GM23338 (cell line): ENCODE measurements at regions not wholly inside any gene's neighbourhood (a gene's known extent, or its start where the extent isn't known, plus 50 kb on each side); places are given as distances from the start of the nearest gene placed in this dataset.

Experiments used
- ATAC-seq: fragments of 200-7000 bp; cut with Tn5 transposase; 3 replicates; pipeline ENCODE4 v1.9.1; 2020
- DNase-seq: peaks from one replicate; pipeline ENCODE4 v3.0.0-alpha.2; 2015; ENCODE audit warnings: low spot score
- H2AFZ ChIP-seq: fragments of 200-600 bp; sonication (generic); 2 replicates; pipeline ENCODE4 v1.8.0; 2016; ENCODE audit warnings: antibody characterized with exemption, mild to moderate bottlenecking, moderate library complexity
- H3F3A ChIP-seq: fragments of 200-600 bp; sonication (generic); replicated peaks from 2 replicates; pipeline ENCODE4 v1.8.0; 2017; ENCODE audit warnings: antibody characterized with exemption, mixed run types, low read depth
- H3K27ac ChIP-seq: fragments of 200-600 bp; sonication (generic); 2 replicates; pipeline ENCODE4 v1.6.1; 2016; ENCODE audit warnings: low read depth
- H3K27me3 ChIP-seq: fragments of 200-600 bp; sonication (generic); 2 replicates; pipeline ENCODE4 v1.8.0; 2016; ENCODE audit warnings: mild to moderate bottlenecking, mixed run types, moderate library complexity; ENCODE audit not compliant: insufficient read depth
- H3K36me3 ChIP-seq: fragments of 200-600 bp; sonication (generic); 2 replicates; pipeline ENCODE4 v1.8.0; 2016; ENCODE audit warnings: mild to moderate bottlenecking; ENCODE audit not compliant: insufficient read depth
- H3K4me1 ChIP-seq: fragments of 200-600 bp; sonication (generic); 2 replicates; pipeline ENCODE4 v1.8.0; 2016; ENCODE audit warnings: mild to moderate bottlenecking, moderate library complexity; ENCODE audit not compliant: insufficient read depth
- H3K4me2 ChIP-seq: fragments of 200-600 bp; sonication (generic); 2 replicates; pipeline ENCODE4 v1.7.1; 2017; ENCODE audit warnings: mixed run types
- H3K4me3 ChIP-seq: fragments of 200-600 bp; sonication (generic); 2 replicates; pipeline ENCODE4 v1.6.1; 2016; ENCODE audit warnings: mixed run types
- H3K79me2 ChIP-seq: fragments of 200-600 bp; sonication (generic); replicated peaks from 2 replicates; pipeline ENCODE4 v1.8.0; 2017; ENCODE audit warnings: mild to moderate bottlenecking; ENCODE audit not compliant: insufficient read depth
- H3K9me2 ChIP-seq: fragments of 200-600 bp; sonication (generic); 2 replicates; pipeline ENCODE4 v1.8.0; 2017; ENCODE audit not compliant: insufficient read depth
- H4K20me1 ChIP-seq: fragments of 200-600 bp; sonication (generic); replicated peaks from 2 replicates; pipeline ENCODE4 v1.8.0; 2017; ENCODE audit warnings: mild to moderate bottlenecking; ENCODE audit not compliant: insufficient read depth
- H3K27ac Mint-ChIP-seq: 2 replicates; pipeline ENCODE4 v1.8.0; 2020; ENCODE audit warnings: inconsistent platforms, mild to moderate bottlenecking, moderate library complexity, mixed read lengths
- H3K27me3 Mint-ChIP-seq: 3 replicates; pipeline ENCODE4 v1.8.0; 2022; ENCODE audit warnings: low read depth, mild to moderate bottlenecking, moderate library complexity, mixed read lengths, inconsistent platforms; ENCODE audit not compliant: insufficient read depth, poor library complexity
- H3K36me3 Mint-ChIP-seq: 3 replicates; pipeline ENCODE4 v1.8.0; 2021; ENCODE audit warnings: low read depth, mild to moderate bottlenecking, inconsistent platforms, moderate library complexity, mixed read lengths
- H3K4me1 Mint-ChIP-seq: 3 replicates; pipeline ENCODE4 v1.8.0; 2020; ENCODE audit warnings: mild to moderate bottlenecking, inconsistent platforms, mixed read lengths
- H3K4me3 Mint-ChIP-seq: 3 replicates; pipeline ENCODE4 v1.8.0; 2021; ENCODE audit warnings: moderate library complexity, mild to moderate bottlenecking, inconsistent platforms, mixed read lengths
- H3K9me3 Mint-ChIP-seq: 3 replicates; pipeline ENCODE4 v1.8.0; 2020; ENCODE audit warnings: moderate library complexity, mild to moderate bottlenecking, inconsistent platforms, mixed read lengths
- ETS1 ChIP-seq: IDR thresholded peaks from 2 replicates; pipeline ENCODE4 v1.6.1; 2016; ENCODE audit warnings: antibody characterized with exemption
- EZH2 ChIP-seq: fragments of 200-600 bp; sonication (generic); IDR thresholded peaks from one replicate; pipeline ENCODE4 v1.8.0; 2017; ENCODE audit warnings: antibody characterized with exemption, mild to moderate bottlenecking, low read depth; ENCODE audit not compliant: unreplicated experiment
- EZH2phosphoT487 ChIP-seq: fragments of 200-600 bp; sonication (generic); IDR thresholded peaks from one replicate; pipeline ENCODE4 v1.8.1; 2018; ENCODE audit warnings: antibody characterized with exemption; ENCODE audit not compliant: unreplicated experiment
- POLR2AphosphoS5 ChIP-seq: IDR thresholded peaks from 2 replicates; pipeline ENCODE4 v1.6.1; 2016; ENCODE audit warnings: antibody characterized with exemption, low read depth
- STAT1 ChIP-seq: IDR thresholded peaks from one replicate; pipeline ENCODE4 v1.6.1; 2016; ENCODE audit warnings: antibody characterized with exemption; ENCODE audit not compliant: unreplicated experiment
- ZNF462 ChIP-seq: fragments of 250-450 bp; sonication (Bioruptor Pico); IDR thresholded peaks from 2 replicates; pipeline ENCODE4 v1.5.0; 2020; ENCODE audit warnings: mild to moderate bottlenecking, moderate library complexity

- TF ChIP-seq ZNF462 (CRISPR knock-in tag) (no peak), POLR2AphosphoS5 (no peak), EZH2 (no peak), ETS1 (no peak), EZH2phosphoT487 (no peak)
Observed at GRCh38 chr4:152162331-152162697, 373.6 kb downstream of the FBXW7 start (continued).

GRCh38 chr4:152161676-152162330 lies 374.1 kb downstream of the FBXW7 start:
- Mint-ChIP-seq H3K4me3 (no peak overlapping the region), H3K27ac (no peak overlapping the region), H3K9me3 (peaks cover 3% of the 10 kb centered on the region; the same call in 1 of the 3 replicates), H3K27me3 (peaks cover 5% of the 10 kb centered on the region), H3K4me1 (peaks cover 41% of the 10 kb centered on the region), H3K36me3 (no peaks in the 10 kb centered on the region)
- no peaks in the 10 kb centered on the region for H4K20me1 ChIP-seq
- H3K27ac ChIP-seq = no peak overlapping the region
- ATAC-seq = no peak
- H3K27me3 ChIP-seq = no peaks in the 10 kb centered on the region
- H3F3A ChIP-seq = no peaks in the 10 kb centered on the region
- peaks cover 21% of the 10 kb centered on the region for H3K4me1 ChIP-seq
- H3K79me2 ChIP-seq = no peaks in the 10 kb centered on the region
- no peak overlapping the region for H3K4me2 ChIP-seq
- DNase-seq = no peak
- H3K9me2 ChIP-seq = peaks cover 4% of the 10 kb centered on the region; the same call in 1 of the 2 replicates
- no peaks in the 10 kb centered on the region for H3K36me3 ChIP-seq
- H3K4me3 ChIP-seq = no peak overlapping the region
- no peak overlapping the region for H2AFZ ChIP-seq
- no peak for TF ChIP-seq POLR2AphosphoS5
- no peak for TF ChIP-seq STAT1
- no peak for TF ChIP-seq EZH2
- no peak for TF ChIP-seq ZNF462 (CRISPR knock-in tag)
